Esophagus squamous epithelium (tissue), 4 donors: ENCODE measurements at regions not wholly inside any gene's neighbourhood (a gene's known extent, or its start where the extent isn't known, plus 50 kb on each side); places are given as distances from the start of the nearest gene placed in this dataset.

ENCODE experiments used
- POLR2A ChIP-seq, 4 donors: fragments of 450-650 bp; IDR thresholded peaks; one replicate each; pipeline ENCODE4 v1.6.1; 2017; ENCODE audit warnings: antibody characterized with exemption in 4 of 4, mild to moderate bottlenecking in 4 of 4, moderate library complexity in 3 of 4
- TF ChIP-seq, protein P1 (sequence below), 6 experiments: fragments of 450-650 bp in 4 of 6; fragments of 200-600 bp in 2 of 6; sonication (generic) in 2 of 6; IDR thresholded peaks; one replicate each; pipeline ENCODE4 v1.5.1; 2016 to 2019; ENCODE audit warnings: antibody characterized with exemption in 6 of 6, mild to moderate bottlenecking in 4 of 6, moderate library complexity in 4 of 6

DNA sequence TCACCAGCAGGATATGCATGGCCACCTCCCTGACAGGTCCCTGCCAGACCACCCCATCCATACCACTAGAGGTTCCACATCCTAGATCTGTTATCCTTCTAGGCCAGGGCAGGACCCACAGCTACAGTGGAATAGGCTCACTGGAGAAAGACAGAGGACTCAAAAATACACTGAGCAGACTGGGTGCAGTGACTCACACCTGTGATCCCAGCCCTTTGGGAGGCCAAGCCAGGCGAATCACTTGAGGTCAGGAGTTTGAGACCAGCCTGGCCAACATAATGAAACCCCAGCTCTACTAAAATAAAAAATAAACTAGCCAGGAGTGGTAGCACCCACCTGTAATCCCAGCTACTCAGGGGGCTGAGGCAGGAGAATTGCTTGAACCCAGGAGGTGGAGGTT is 56.5 kb upstream of the TESK1 start:
- TF ChIP-seq, protein P1, sequence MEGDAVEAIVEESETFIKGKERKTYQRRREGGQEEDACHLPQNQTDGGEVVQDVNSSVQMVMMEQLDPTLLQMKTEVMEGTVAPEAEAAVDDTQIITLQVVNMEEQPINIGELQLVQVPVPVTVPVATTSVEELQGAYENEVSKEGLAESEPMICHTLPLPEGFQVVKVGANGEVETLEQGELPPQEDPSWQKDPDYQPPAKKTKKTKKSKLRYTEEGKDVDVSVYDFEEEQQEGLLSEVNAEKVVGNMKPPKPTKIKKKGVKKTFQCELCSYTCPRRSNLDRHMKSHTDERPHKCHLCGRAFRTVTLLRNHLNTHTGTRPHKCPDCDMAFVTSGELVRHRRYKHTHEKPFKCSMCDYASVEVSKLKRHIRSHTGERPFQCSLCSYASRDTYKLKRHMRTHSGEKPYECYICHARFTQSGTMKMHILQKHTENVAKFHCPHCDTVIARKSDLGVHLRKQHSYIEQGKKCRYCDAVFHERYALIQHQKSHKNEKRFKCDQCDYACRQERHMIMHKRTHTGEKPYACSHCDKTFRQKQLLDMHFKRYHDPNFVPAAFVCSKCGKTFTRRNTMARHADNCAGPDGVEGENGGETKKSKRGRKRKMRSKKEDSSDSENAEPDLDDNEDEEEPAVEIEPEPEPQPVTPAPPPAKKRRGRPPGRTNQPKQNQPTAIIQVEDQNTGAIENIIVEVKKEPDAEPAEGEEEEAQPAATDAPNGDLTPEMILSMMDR (IDR thresholded peaks at IDR 0.05): no peak
- TF ChIP-seq POLR2A (IDR thresholded peaks at IDR 0.05): no peak
